Stimulated activated CD8-positive, alpha-beta memory T cell treated with anti-CD3 and anti-CD28 coated beads, Interleukin-7, amount 100 ng/mL, for 1 hour (primary cell): ENCODE measurements at regions not wholly inside any gene's neighbourhood (a gene's known extent, or its start where the extent isn't known, plus 50 kb on each side); places are given as distances from the start of the nearest gene placed in this dataset.
"Not testable (repeated sequence)": the region's sequence is repeated elsewhere in the genome, so short reads cannot be mapped to it uniquely, and the experiment has no call there.

Experiments
- DNase-seq, 2 donors: peaks; one replicate each; pipeline ENCODE4 v3.0.0-alpha.2; 2020; ENCODE audit warnings: low read depth in 2 of 2

DNA sequence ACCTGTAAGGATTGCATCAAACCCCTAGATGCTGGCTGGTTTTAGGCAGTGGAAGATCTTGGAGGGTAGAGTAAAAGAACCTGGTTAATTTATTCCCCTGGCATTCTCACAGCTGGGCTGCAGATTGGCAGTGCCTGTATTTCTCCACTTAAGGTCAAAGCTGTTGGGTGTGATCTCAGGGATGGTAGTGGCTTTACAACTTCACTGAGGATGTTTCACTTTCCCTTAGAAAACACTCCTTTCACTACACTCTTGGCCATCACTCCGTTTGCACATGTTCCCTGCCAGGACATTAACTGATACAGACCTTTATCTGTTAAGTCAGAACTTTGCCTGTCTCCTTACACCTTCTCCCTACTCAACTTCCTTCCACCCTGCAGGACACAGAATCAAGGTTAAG lies 779.1 kb upstream of the SEMA6D start:
- no peak for DNase-seq

DNA sequence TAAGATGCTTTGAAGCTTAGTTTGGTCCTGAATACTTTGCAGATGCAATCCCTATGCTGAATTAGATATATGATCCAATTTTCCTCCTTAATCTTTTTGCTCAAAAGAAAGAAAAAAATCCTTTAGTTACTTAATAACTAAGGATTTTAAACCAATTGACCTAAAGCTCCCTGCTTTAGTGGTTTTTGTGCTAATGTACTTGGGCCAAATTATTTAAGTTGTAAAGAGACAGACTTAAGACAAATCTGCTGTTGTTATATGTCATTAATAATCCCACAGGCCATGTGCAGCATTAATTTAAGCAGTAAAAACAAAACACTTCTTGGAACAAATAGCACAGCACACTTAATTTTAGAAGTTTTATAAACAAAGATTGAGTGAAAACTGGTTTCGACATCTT lies 776.1 kb upstream of the SEMA6D start:
- DNase-seq: no peak

DNA sequence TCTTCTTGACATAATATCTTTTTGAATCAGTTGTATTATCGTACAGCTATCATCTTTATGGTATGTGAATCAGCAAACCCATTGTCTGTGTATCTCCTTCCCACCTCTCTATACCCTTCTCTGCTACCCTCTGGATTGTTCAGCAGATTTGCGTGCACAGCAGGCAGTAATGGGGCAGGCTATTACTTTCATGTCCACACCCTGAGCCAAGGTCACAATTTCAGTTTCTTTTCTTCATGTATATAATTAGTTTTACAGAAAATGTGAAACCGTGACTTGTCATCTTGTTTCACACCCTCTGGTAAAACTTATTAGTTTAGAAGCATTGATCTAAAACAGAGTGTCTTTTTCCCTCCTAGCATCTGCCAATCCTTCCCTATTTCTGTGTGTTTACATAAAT lies 770.4 kb upstream of the SEMA6D start:
- no peak for DNase-seq

DNA sequence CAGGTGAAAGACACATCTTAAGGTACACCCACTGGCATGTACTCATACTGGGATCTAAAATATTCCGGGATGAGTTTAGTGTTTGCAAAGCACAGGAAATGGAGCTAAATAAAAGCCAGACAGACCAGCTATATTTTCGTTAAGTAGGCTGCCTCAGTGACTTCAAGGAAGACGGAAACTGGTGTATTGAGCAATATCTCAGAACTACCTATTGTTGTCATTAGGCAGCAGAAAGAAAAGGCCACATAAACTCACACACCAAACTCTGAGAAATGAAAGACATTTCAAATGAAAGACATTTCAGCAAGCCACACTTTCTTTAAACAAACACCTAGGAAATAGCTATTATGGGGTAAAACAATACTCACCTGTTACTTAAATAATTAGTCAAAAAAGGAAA lies 761.7 kb upstream of the SEMA6D start:
- no peak for DNase-seq

DNA sequence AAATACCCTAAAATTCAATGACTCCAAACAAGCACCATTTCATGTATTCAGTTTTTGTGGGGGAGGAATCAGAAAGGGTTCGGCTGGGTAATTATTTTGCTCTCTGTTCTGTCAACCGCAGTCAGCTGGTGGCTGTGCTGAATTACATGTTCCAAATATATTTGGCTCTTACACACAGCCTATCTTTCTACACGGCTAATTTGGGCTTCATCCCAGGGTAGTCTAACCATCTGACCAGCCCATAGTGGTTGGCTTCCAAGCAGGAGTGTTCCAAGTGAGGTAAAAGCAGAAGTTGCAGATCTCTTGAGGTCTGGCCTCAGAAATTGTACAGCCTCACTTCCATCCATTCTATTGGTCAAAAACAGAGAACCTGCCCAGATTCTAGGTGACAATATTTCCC lies 760.8 kb upstream of the SEMA6D start:
- no peak for DNase-seq

DNA sequence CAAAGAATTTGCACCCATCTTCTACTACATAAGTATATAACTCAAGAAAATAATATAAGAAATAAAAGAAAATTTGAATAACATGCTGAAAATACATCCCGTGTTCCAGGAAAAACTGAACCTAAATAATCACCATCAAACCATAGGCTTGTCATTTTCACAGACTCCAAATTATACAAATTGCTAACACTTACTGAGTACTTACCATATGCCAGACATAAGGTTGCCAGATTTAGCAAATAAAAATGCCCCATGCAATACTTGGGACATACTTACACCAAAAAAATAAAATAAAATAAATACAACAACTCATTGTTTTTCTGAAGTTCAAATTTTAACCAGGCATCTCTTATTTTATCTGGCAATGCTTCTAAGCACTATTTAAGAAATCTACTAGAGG lies 760.4 kb upstream of the SEMA6D start:
- DNase-seq: no peak

DNA sequence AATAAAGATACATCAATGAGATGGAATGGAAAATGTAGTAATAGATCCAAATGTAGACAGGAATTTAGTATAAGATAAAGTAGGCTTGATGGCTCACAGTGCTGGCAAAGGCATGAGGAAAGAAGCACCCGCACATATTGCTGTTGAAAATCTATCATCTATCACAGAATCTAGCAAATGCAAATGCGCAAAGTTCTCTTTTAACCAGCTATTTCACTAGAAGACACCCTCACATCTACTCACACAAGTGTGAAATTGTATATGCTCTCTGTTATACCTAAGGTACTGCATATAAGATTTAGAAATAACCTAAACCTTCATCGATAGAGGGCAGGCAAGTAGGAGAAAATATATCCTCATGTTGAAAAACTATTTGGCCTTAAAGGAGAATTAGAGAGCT lies 756.7 kb upstream of the SEMA6D start:
- no peak for DNase-seq

DNA sequence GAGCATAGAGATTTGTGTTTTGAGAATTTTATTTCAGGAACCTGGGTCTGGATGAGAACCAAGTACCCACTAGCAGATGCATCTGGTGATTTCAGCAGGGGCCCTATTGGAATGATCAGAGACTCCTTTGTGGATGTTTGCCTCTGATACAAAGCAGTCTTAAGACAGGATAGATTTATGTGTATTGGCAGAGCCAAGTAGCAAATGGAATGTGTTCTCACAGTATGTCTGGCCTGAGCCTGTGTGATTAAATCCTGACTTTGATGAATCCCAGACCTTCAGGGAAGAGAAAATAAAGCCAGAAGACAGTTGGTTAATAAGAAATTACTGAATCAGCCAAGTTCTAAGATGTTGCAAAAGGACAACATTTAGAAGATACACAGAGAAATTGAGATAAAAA lies 755.5 kb upstream of the SEMA6D start:
- DNase-seq: no peak

DNA sequence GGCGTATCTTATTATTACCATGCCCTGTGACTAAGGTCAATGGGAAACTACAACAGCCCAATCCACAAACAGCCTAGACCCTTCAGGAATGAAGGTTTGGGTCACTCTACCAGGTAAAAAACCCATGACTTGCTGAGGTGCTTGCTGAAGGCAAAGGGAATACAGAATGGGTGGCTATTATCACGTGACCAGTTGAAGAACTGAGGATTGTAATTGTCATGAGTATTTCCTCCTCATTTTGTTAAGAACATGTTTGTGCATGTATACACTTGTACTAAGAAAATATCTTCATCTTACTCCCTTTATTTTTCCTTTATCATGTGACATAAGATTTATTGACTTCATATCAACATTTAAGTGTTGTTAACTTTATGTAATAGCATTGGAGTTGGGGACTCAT lies 729.2 kb upstream of the SEMA6D start:
- not testable (repeated sequence) for DNase-seq

DNA sequence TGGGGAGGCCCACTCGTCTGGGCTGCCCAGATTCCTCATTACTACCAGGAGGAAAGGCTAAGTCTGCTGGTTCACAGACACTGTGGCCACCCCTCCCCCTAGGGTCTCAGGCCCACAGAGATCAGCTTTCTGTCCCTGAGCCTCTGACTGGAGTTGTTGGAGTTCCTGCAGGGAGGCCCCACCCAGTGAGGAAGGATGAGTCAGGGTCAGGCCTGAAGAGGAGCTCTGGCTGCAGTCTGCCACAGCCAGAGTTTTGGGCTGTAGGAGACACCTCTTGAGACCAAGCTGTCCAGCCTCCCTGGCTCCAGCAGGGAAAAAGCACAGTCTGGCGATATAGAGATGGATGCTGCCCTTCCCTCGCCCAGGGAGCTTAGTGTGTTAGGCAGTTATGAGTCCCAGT lies 720.9 kb upstream of the SEMA6D start:
- DNase-seq: no peak

DNA sequence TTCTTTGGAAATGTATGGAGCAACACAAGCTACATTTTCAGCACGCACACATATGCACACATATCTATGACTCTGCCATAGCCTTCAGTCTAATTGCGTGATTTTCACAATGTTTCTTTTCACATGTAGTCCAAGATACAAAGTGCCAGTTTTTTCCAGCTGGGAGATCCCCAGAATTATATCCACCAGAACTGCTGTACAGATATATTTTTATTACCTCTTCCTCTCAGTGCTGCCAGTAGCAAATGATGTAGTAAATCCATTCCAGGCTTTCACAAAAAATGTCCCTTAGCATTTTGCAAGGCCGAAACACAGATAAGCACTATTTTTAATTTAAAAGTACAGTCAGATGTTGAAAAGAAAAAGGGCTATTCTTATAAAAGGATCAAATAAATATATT lies 719.8 kb upstream of the SEMA6D start:
- DNase-seq: no peak

DNA sequence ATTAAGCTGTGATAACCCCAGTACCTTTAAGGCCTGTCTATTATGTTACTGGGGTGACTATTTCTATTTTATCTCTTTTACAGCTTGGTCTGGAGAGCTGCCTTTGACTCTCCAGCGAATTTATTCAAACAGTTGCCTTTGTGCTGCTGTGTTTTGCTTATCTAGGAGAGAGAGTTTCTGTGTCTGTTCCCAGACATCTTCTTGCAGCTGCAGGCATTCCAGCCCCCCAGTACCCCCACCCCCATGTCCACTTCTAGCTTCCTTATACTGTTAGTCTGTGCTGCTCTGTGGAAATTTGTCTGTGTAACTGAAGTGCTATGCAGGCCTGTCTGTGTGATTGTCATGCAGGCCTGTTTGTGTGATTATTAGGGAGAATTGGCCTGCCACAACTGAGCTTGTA lies 713.7 kb upstream of the SEMA6D start:
- no peak for DNase-seq

DNA sequence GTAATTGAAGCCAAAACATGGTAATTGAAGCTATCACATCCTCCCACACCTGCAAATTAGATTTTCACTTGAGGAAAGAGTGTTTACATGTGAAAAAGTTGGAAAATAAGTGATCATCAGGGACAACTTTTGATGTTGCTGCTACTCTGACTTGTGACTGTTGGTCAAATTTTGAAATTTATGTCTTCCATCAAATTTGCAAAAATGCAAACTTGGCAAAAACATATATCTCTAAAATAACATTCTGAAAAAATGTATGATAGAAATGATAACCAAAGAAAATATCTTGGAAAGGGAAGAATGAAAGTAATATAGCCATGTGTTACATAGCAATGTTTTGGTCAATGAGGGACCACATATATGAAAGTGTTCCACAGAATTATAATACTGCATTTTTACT lies 703.9 kb upstream of the SEMA6D start:
- no peak for DNase-seq

DNA sequence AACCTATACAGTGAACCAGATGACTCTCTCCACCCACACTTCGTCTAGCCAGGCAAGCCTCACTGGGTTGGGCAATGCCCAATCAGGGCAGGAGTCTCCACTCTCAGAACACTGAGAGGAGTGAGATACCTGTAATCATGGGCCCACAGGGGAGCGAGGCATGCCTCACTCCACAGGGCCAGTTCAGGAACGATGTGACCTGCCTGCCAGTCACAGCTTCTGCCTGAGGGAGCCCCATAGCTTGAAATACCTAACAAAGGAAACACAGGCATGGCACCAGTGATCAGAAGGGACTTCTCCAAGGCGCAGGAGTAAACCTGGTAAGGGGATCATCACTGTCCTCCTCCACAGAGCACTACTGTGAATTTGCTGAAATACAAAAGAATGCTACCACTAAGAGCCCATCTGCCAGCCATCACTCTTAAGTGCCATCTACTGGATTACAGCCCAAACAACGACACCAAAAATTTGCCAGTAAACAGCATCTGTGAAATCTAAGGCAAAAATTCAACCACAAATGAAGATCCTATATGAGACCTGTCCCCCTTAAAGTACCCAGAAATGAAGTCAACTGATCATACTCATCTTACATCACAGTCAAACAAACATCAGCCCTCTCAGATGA lies 689.9 kb upstream of the SEMA6D start:
- no peak for DNase-seq

DNA sequence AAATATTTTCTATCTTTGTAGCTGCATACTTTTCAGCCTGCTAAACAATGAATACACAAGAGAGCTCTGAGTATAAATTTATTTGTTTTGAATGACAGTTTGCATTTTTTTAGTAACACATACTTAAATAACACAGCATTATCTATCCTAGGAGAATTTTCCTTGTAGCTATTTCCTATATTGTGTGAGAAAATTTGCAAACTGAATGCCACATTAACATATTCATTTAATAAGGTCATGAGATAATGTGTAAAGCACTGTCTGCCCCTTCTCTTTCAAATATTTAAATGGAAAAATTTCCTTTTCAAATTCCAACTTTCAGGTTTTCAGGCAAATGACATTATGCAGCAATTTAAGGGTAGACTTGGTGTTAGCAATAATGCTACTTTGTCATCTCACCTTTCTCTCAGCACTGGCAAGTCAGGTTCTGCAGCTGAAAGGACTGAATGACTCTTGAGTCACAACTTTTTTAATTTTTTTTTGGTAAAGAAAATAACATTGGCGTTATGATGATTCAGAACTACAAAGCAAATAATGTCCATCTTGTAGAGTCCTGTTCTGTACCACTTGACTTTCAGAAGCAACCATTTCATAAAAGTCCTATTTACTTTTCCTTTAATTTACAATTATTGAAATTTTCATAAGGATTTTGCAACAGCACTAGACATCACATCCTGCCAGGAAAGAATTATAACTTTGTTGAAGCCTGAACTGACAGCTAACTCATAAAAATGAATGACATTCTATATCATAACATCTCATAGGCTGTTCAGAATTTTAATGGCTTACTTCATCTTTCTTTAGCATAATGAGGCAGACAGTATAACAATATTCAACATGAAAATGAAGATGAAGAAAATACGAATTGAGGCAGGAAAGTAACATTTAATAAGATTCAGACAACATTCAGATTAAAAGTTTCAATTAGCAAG lies 681.6 kb upstream of the SEMA6D start:
- DNase-seq: no peak

DNA sequence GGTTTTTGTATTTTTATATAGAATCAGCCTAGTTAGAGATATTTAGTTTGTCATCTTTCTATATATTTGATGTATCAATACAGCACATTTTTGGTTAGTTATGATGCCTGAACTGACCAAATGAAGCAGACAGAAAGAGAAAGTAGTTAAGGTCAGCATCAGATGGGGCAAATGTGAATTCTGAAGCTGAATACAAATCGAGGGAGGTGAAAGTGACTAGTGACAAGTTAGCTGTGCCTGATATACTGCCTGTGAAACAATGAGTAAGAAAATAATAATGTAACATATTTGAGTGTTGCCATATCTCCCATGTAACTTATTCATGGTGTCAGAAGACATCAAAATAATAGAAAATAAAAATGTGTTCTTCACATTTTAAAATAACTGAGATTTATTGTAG lies 680.3 kb upstream of the SEMA6D start:
- DNase-seq: no peak

DNA sequence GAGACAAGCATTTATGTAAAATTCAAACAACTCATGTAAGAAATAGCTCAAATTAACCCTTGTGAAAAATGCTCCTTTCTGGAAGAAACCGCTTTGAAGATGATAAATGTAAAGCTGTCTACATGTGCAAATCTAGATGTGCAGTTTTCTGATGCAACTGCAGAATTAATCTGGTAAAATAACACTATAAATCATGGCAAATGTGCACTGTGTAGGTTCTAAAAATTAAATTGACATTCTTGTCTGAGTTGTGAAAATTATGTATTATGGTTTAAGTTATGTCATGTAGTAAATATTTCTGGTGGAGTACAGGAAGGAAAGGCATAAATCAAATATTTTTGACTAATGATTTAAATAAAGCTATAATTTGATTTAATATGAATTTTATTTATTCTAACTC lies 678.1 kb upstream of the SEMA6D start:
- DNase-seq: no peak

DNA sequence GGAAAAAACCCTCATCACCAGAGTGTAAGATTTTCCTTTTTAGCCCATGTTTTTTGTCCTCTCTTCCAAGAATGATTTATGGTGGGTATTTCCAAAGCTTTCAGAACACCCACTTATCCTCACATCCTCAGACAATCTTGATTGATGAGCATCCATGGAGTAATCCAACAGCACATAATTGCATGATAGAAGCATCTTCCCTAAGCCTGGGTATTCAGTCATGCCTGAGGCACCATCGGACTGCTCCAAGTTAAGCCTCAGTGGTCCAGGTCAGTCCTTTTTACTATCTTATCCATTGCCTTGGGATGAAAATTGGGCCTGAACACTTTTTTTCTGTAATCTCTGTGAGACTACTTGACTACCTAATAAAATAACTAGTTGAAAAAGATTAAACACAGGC lies 676.0 kb upstream of the SEMA6D start:
- no peak for DNase-seq

DNA sequence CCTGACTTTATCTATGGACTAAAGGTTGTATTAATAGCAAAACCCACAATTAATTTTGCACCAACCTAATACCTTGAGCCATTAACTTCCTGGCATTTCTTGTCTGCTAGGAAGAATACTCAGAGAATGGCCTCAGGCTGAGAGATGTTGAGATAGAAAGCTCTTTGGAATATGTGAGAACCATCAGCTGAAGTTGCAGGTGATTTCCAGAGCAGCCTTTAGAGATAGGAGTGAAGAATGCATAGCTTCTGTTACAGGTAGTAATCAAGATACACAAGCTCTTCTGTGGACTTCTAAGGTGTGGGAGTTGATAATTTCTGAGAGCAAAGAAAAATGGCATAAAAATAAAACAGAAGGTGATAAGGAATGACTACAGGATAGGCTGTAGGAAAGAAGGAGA lies 669.3 kb upstream of the SEMA6D start:
- not testable (repeated sequence) for DNase-seq

DNA sequence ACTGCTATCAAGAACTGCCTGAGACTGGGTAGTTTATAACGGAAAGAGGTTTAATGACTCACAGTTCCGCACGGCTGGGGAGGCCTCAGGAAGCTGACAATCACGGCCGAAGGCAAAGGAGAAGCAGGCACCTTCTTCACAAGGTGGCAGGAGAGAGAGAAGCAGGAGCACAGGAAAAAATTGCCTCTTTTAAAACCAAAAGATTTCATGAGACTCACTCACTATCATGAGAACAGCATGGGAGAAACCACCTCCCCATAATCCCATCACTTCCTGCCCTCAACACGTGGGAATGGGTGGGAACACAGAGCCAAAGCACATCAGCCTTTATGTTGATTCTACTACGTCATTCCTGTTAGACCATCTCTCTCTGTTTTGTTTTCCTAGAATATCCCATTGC lies 650.9 kb upstream of the SEMA6D start:
- no peak for DNase-seq

DNA sequence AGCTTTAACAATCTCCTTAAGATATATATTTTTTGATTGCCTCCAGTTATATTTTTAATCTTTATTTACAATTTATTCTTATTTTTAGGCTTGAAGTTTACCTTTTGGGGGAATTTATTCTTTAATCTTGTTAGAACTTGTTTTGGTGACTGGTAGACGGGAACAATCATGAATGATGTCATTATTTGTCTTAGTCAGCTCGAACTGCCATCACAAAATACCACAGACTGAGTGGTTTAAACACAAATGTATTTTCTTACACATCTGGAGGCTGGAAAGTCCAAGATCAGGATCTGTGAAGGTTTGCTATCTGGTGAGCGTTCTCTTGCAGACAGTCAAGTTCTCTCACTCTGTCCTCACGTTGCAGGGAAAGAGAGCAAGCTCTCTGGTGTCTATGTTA lies 639.5 kb upstream of the SEMA6D start:
- not testable (repeated sequence) for DNase-seq

DNA sequence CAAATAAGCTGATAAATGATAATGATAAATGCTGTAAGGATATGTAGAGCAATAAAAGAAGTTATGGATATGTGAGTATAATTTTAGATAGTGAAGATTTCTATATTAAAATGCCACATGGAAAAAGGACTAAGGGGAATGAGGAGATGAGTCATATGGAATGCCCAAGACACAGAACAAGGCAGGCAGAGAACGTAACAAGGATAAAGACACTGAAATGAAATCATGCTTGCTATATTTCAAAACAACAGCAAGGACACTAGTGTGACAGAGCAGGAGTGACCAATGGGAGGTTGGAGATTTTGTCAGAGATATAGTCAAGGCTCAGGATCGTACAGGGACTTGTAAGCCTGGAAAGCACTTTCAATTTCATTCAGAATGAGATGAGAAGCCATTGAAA lies 621.5 kb upstream of the SEMA6D start:
- no peak for DNase-seq

DNA sequence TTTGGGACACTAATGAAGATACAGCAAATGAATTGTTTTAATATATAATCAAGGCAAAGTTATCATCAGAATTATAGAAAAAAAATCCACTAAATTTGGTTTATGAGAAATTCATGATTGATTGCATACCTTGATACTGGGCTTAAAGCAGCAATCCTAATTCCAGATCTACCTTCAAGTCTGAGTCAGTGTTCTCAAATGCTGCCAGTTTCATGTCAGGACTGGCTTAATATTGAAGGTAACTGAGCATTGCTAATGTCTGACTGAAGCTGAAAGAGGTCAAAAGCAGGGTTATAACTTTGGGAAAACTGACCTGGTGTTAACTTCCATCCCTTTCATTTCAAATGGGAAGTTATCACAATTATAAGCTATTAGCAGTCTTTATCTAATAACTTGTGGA lies 618.8 kb upstream of the SEMA6D start:
- DNase-seq: not testable (repeated sequence)

DNA sequence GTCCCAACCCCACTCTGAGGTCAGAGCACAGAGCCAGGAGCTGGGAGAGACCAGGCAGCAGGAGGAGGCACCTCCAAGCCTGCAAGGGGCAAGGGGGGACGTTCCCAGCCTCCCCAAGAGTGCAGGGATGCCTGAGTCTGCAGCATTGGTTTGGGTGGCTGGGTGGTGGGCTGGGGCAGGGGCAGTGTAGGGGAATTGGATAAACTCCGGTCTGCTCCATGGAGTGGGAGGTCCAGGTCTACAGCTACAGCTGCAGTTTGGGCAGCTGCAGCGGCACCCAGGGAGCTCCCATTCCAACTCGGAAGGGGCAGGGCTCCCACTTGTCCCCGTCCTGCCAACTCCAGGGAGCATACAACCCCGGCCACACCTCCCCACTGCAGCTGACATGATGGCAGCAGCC lies 617.5 kb upstream of the SEMA6D start:
- DNase-seq: not testable (repeated sequence)
